ENCODE measurements at regions not wholly inside any gene's neighbourhood (a gene's known extent, or its start where the extent isn't known, plus 50 kb on each side); places are given as distances from the start of the nearest gene placed in this dataset.

DNA sequence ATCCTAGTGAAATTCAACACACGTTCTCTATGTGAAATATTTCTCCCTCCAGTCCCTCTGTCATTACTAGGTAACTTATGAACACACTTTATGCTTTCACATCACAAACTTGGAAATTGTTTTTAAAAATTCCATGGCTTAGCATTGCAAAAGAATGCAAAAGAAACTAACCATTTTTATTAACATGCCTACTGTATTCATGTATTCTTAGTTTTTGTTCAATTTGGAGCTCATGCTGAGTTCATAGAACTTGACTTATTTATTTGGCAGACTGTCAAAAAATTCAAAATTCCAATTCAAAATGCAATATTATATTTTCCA is 155.0 kb upstream of the SEMA3C start (continued):
- TF ChIP-seq RNF2 (IDR thresholded peaks at IDR 0.05; ENCODE audit: borderline replicate concordance, low read depth, low read length, missing control alignments, poor library complexity, severe bottlenecking) (no peak), TAF7 (optimal IDR thresholded peaks at IDR 0.05; ENCODE audit: borderline replicate concordance, low read depth, low read length) (no peak), FOSL1 (IDR thresholded peaks at IDR 0.05; ENCODE audit: insufficient read depth, low read depth, low read length) (no peak), CEBPB (IDR thresholded peaks at IDR 0.05; ENCODE audit: low read depth, low read length) (no peak), CHD2 (IDR thresholded peaks at IDR 0.05; ENCODE audit: low read length) (no peak)
- TF ChIP-seq, protein P1, sequence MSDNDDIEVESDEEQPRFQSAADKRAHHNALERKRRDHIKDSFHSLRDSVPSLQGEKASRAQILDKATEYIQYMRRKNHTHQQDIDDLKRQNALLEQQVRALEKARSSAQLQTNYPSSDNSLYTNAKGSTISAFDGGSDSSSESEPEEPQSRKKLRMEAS (IDR thresholded peaks at IDR 0.05) = no peak
